ENCODE measurements at regions not wholly inside any gene's neighbourhood (a gene's known extent, or its start where the extent isn't known, plus 50 kb on each side); places are given as distances from the start of the nearest gene placed in this dataset.

GRCh38 chr1:104746994-104747393 is 997.3 kb downstream of the AMY1C start:
- TF ChIP-seq CTCF (IDR thresholded peaks at IDR 0.05; ENCODE audit: borderline replicate concordance, control extremely low read depth, extremely low read depth, insufficient read depth, missing control alignments): no peak
- in situ Hi-C loops (cut with MboI; ENCODE audit: low sequenced_read_pairs, unreplicated experiment): no loop called here
- DNase-seq (ENCODE audit: low spot score): no peak

- in situ Hi-C loops (cut with MboI; ENCODE audit: low sequenced_read_pairs, unreplicated experiment): no loop called here
- TF ChIP-seq CTCF (IDR thresholded peaks at IDR 0.05; ENCODE audit: borderline replicate concordance, control extremely low read depth, extremely low read depth, insufficient read depth, missing control alignments): no peak
- peak; percentile 35 for DNase-seq (ENCODE audit: low spot score)
Observed at GRCh38 chr1:104760017-104760416, 1010.3 kb downstream of the AMY1C start.

GRCh38 chr1:104761961-104762570 is 1012.4 kb downstream of the AMY1C start:
- DNase-seq (ENCODE audit: low spot score): no peak
- no peak for TF ChIP-seq CTCF (IDR thresholded peaks at IDR 0.05; ENCODE audit: borderline replicate concordance, control extremely low read depth, extremely low read depth, insufficient read depth, missing control alignments)
- in situ Hi-C loops (cut with MboI; ENCODE audit: low sequenced_read_pairs, unreplicated experiment): no loop called here

GRCh38 chr1:104765085-104765484 is 1015.4 kb downstream of the AMY1C start:
- in situ Hi-C loops (cut with MboI; ENCODE audit: low sequenced_read_pairs, unreplicated experiment): no loop called here
- peak; percentile 21 for DNase-seq (ENCODE audit: low spot score)
- TF ChIP-seq CTCF (IDR thresholded peaks at IDR 0.05; ENCODE audit: borderline replicate concordance, control extremely low read depth, extremely low read depth, insufficient read depth, missing control alignments): no peak

- in situ Hi-C loops (cut with MboI; ENCODE audit: low sequenced_read_pairs, unreplicated experiment): no loop called here
- no peak for DNase-seq (ENCODE audit: low spot score)
- no peak for TF ChIP-seq CTCF (IDR thresholded peaks at IDR 0.05; ENCODE audit: borderline replicate concordance, control extremely low read depth, extremely low read depth, insufficient read depth, missing control alignments)
Observed at GRCh38 chr1:104768466-104768865, 1018.8 kb downstream of the AMY1C start.

GRCh38 chr1:104780470-104781078 is 1030.9 kb downstream of the AMY1C start:
- peak; percentile 64 for TF ChIP-seq CTCF (IDR thresholded peaks at IDR 0.05; ENCODE audit: borderline replicate concordance, control extremely low read depth, extremely low read depth, insufficient read depth, missing control alignments)
- peak; percentile 60 for DNase-seq (ENCODE audit: low spot score)
- in situ Hi-C loops (cut with MboI; ENCODE audit: low sequenced_read_pairs, unreplicated experiment): loop anchor here (25.0 kb wide), 1 partner anchor 1007 kb away; no protein-coding TSS in a partner anchor

Measured in GM13976 (cell line).